ENCODE measurements at regions not wholly inside any gene's neighbourhood (a gene's known extent, or its start where the extent isn't known, plus 50 kb on each side); places are given as distances from the start of the nearest gene placed in this dataset.

- no peak overlapping the region for H3K27ac ChIP-seq (ENCODE audit: low read depth, low read length)
- H3K36me3 ChIP-seq (ENCODE audit: insufficient read depth, low read length) = no peaks in the 10 kb centered on the region
- H3K9ac ChIP-seq (ENCODE audit: low read depth, low read length) = no peak overlapping the region
- WGBS = 85% methylated on average over 1 of the region's 1 CpG
- H3K4me3 ChIP-seq (ENCODE audit: low read length) = no peak overlapping the region
- no peaks in the 10 kb centered on the region for H3K9me3 ChIP-seq (ENCODE audit: insufficient read depth, low read depth, low read length)
- no peaks in the 10 kb centered on the region for H3K4me1 ChIP-seq (ENCODE audit: insufficient read depth, low read length)
- H3K27me3 ChIP-seq (ENCODE audit: insufficient read depth, low read length) = no peaks in the 10 kb centered on the region
Measured at GRCh38 chr2:151049746-151050145, 211.9 kb downstream of the RBM43 start.

GRCh38 chr2:151048331-151049054 lies 213.2 kb downstream of the RBM43 start:
- H3K9me3 ChIP-seq (ENCODE audit: insufficient read depth, low read depth, low read length) = no peaks in the 10 kb centered on the region
- no peaks in the 10 kb centered on the region for H3K27me3 ChIP-seq (ENCODE audit: insufficient read depth, low read length)
- H3K4me3 ChIP-seq (ENCODE audit: low read length) = no peak overlapping the region
- WGBS = 98% methylated on average over 5 of the region's 6 CpGs
- H3K9ac ChIP-seq (ENCODE audit: low read depth, low read length) = no peak overlapping the region
- no peak overlapping the region for H3K27ac ChIP-seq (ENCODE audit: low read depth, low read length)
- H3K4me1 ChIP-seq (ENCODE audit: insufficient read depth, low read length) = no peaks in the 10 kb centered on the region
- no peaks in the 10 kb centered on the region for H3K36me3 ChIP-seq (ENCODE audit: insufficient read depth, low read length)

GRCh38 chr2:151043484-151043883 lies 218.2 kb downstream of the RBM43 start:
- no peak overlapping the region for H3K4me3 ChIP-seq (ENCODE audit: low read length)
- WGBS = 87% methylated on average over 5 of the region's 5 CpGs
- H3K27ac ChIP-seq (ENCODE audit: low read depth, low read length) = no peak overlapping the region

GRCh38 chr2:151042964-151043363 lies 218.7 kb downstream of the RBM43 start:
- no peaks in the 10 kb centered on the region for H3K4me1 ChIP-seq (ENCODE audit: insufficient read depth, low read length)
- no peak overlapping the region for H3K9ac ChIP-seq (ENCODE audit: low read depth, low read length)
- H3K4me3 ChIP-seq (ENCODE audit: low read length) = no peak overlapping the region
- WGBS = 96% methylated on average over 1 of the region's 2 CpGs
- H3K27ac ChIP-seq (ENCODE audit: low read depth, low read length) = no peak overlapping the region
- no peaks in the 10 kb centered on the region for H3K9me3 ChIP-seq (ENCODE audit: insufficient read depth, low read depth, low read length)
- no peaks in the 10 kb centered on the region for H3K27me3 ChIP-seq (ENCODE audit: insufficient read depth, low read length)
- no peaks in the 10 kb centered on the region for H3K36me3 ChIP-seq (ENCODE audit: insufficient read depth, low read length)

More at GRCh38 chr2:151043484-151043883, 218.2 kb downstream of the RBM43 start:
- Histone ChIP-seq H3K4me1 (ENCODE audit: insufficient read depth, low read length) (no peaks in the 10 kb centered on the region), H3K9me3 (ENCODE audit: insufficient read depth, low read depth, low read length) (no peaks in the 10 kb centered on the region), H3K27me3 (ENCODE audit: insufficient read depth, low read length) (no peaks in the 10 kb centered on the region), H3K36me3 (ENCODE audit: insufficient read depth, low read length) (no peaks in the 10 kb centered on the region), H3K9ac (ENCODE audit: low read depth, low read length) (no peak overlapping the region)

- WGBS = 86% methylated on average over 3 of the region's 3 CpGs
- no peaks in the 10 kb centered on the region for H3K27me3 ChIP-seq (ENCODE audit: insufficient read depth, low read length)
Measured at GRCh38 chr2:151040039-151040438, 221.6 kb downstream of the RBM43 start.

GRCh38 chr2:151038516-151038915 lies 223.1 kb downstream of the RBM43 start:
- Histone ChIP-seq H3K4me1 (ENCODE audit: insufficient read depth, low read length) (no peaks in the 10 kb centered on the region), H3K9me3 (ENCODE audit: insufficient read depth, low read depth, low read length) (no peaks in the 10 kb centered on the region), H3K27ac (ENCODE audit: low read depth, low read length) (no peak overlapping the region), H3K27me3 (ENCODE audit: insufficient read depth, low read length) (no peaks in the 10 kb centered on the region), H3K9ac (ENCODE audit: low read depth, low read length) (no peak overlapping the region), H3K36me3 (ENCODE audit: insufficient read depth, low read length) (no peaks in the 10 kb centered on the region), H3K4me3 (ENCODE audit: low read length) (no peak overlapping the region)
- WGBS = 91% methylated on average over 6 of the region's 6 CpGs

More at GRCh38 chr2:151040039-151040438, 221.6 kb downstream of the RBM43 start:
- H3K9ac ChIP-seq (ENCODE audit: low read depth, low read length) = no peak overlapping the region
- H3K36me3 ChIP-seq (ENCODE audit: insufficient read depth, low read length) = no peaks in the 10 kb centered on the region
- H3K9me3 ChIP-seq (ENCODE audit: insufficient read depth, low read depth, low read length) = no peaks in the 10 kb centered on the region
- no peak overlapping the region for H3K27ac ChIP-seq (ENCODE audit: low read depth, low read length)
- H3K4me1 ChIP-seq (ENCODE audit: insufficient read depth, low read length) = no peaks in the 10 kb centered on the region
- no peak overlapping the region for H3K4me3 ChIP-seq (ENCODE audit: low read length)

GRCh38 chr2:151037434-151037833 lies 224.2 kb downstream of the RBM43 start:
- H3K9me3 ChIP-seq (ENCODE audit: insufficient read depth, low read depth, low read length) = no peaks in the 10 kb centered on the region
- H3K27ac ChIP-seq (ENCODE audit: low read depth, low read length) = no peak overlapping the region
- no peak overlapping the region for H3K4me3 ChIP-seq (ENCODE audit: low read length)
- no peaks in the 10 kb centered on the region for H3K4me1 ChIP-seq (ENCODE audit: insufficient read depth, low read length)
- no peaks in the 10 kb centered on the region for H3K36me3 ChIP-seq (ENCODE audit: insufficient read depth, low read length)
- H3K27me3 ChIP-seq (ENCODE audit: insufficient read depth, low read length) = no peaks in the 10 kb centered on the region
- H3K9ac ChIP-seq (ENCODE audit: low read depth, low read length) = no peak overlapping the region
- WGBS = 86% methylated on average over 4 of the region's 4 CpGs

- Histone ChIP-seq H3K36me3 (ENCODE audit: insufficient read depth, low read length) (no peaks in the 10 kb centered on the region), H3K9me3 (ENCODE audit: insufficient read depth, low read depth, low read length) (no peaks in the 10 kb centered on the region), H3K4me1 (ENCODE audit: insufficient read depth, low read length) (no peaks in the 10 kb centered on the region), H3K27me3 (ENCODE audit: insufficient read depth, low read length) (no peaks in the 10 kb centered on the region), H3K9ac (ENCODE audit: low read depth, low read length) (no peak overlapping the region), H3K4me3 (ENCODE audit: low read length) (no peak overlapping the region), H3K27ac (ENCODE audit: low read depth, low read length) (no peak overlapping the region)
- 90% methylated on average over 4 of the region's 4 CpGs for WGBS
Measured at GRCh38 chr2:151033271-151034248, 228.1 kb downstream of the RBM43 start.

- H3K4me1 ChIP-seq (ENCODE audit: insufficient read depth, low read length) = no peaks in the 10 kb centered on the region
- no peaks in the 10 kb centered on the region for H3K9me3 ChIP-seq (ENCODE audit: insufficient read depth, low read depth, low read length)
- 93% methylated on average over 2 of the region's 2 CpGs for WGBS
- H3K4me3 ChIP-seq (ENCODE audit: low read length) = no peak overlapping the region
- no peak overlapping the region for H3K9ac ChIP-seq (ENCODE audit: low read depth, low read length)
- H3K27me3 ChIP-seq (ENCODE audit: insufficient read depth, low read length) = no peaks in the 10 kb centered on the region
- H3K27ac ChIP-seq (ENCODE audit: low read depth, low read length) = no peak overlapping the region
- no peaks in the 10 kb centered on the region for H3K36me3 ChIP-seq (ENCODE audit: insufficient read depth, low read length)
Measured at GRCh38 chr2:151032741-151033191, 228.9 kb downstream of the RBM43 start.

- 90% methylated on average over 8 of the region's 8 CpGs for WGBS
- H3K36me3 ChIP-seq (ENCODE audit: insufficient read depth, low read length) = no peaks in the 10 kb centered on the region
Measured at GRCh38 chr2:151030663-151031230, 230.9 kb downstream of the RBM43 start.

More at GRCh38 chr2:151030663-151031230, 230.9 kb downstream of the RBM43 start:
- H3K4me1 ChIP-seq (ENCODE audit: insufficient read depth, low read length) = no peaks in the 10 kb centered on the region
- no peak overlapping the region for H3K4me3 ChIP-seq (ENCODE audit: low read length)
- no peak overlapping the region for H3K27ac ChIP-seq (ENCODE audit: low read depth, low read length)
- H3K27me3 ChIP-seq (ENCODE audit: insufficient read depth, low read length) = no peaks in the 10 kb centered on the region
- H3K9me3 ChIP-seq (ENCODE audit: insufficient read depth, low read depth, low read length) = no peaks in the 10 kb centered on the region
- H3K9ac ChIP-seq (ENCODE audit: low read depth, low read length) = no peak overlapping the region

All from HUES64 (cell line).